Fibroblast of villous mesenchyme (primary cell): ENCODE measurements at regions not wholly inside any gene's neighbourhood (a gene's known extent, or its start where the extent isn't known, plus 50 kb on each side); places are given as distances from the start of the nearest gene placed in this dataset.
A peak's percentile ranks its signal among the peaks of the same experiment; 100 is the strongest.

Source experiments
- DNase-seq: peaks from one replicate; pipeline ENCODE4 v3.0.0-alpha.2; 2010; ENCODE audit warnings: low read depth
- H3K4me3 ChIP-seq: 2 replicates; pipeline ENCODE4 v1.5.1; 2011; ENCODE audit warnings: low read depth, mild to moderate bottlenecking, low read length
- TF ChIP-seq, protein P1 (sequence below): IDR thresholded peaks from 2 replicates; pipeline ENCODE4 v1.5.1; 2012; ENCODE audit warnings: low read depth, mild to moderate bottlenecking, low read length; ENCODE audit not compliant: insufficient read depth

DNA sequence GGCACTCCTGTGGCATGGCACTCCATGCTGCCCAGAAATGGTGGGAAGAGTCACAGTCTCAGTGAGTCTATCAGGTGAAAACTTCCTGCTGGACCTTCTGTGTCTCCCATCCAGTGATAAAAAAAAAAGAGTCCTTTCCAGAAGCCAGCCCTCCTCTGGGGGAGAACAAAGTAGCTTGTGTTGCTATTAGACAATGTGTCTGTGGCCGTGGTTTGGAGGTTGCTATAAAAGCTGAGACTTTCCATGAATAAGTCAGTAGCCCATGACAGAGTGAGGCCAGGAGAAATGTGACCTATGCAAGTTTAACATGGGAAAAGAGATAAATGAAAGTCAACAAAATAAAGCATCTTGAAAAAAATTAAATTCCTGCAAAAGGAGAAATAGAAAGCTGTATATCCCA is 250.7 kb upstream of the MON1B start:
- TF ChIP-seq, protein P1, sequence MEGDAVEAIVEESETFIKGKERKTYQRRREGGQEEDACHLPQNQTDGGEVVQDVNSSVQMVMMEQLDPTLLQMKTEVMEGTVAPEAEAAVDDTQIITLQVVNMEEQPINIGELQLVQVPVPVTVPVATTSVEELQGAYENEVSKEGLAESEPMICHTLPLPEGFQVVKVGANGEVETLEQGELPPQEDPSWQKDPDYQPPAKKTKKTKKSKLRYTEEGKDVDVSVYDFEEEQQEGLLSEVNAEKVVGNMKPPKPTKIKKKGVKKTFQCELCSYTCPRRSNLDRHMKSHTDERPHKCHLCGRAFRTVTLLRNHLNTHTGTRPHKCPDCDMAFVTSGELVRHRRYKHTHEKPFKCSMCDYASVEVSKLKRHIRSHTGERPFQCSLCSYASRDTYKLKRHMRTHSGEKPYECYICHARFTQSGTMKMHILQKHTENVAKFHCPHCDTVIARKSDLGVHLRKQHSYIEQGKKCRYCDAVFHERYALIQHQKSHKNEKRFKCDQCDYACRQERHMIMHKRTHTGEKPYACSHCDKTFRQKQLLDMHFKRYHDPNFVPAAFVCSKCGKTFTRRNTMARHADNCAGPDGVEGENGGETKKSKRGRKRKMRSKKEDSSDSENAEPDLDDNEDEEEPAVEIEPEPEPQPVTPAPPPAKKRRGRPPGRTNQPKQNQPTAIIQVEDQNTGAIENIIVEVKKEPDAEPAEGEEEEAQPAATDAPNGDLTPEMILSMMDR = no peak
- H3K4me3 ChIP-seq = no peak overlapping the region
- DNase-seq = no peak

DNA sequence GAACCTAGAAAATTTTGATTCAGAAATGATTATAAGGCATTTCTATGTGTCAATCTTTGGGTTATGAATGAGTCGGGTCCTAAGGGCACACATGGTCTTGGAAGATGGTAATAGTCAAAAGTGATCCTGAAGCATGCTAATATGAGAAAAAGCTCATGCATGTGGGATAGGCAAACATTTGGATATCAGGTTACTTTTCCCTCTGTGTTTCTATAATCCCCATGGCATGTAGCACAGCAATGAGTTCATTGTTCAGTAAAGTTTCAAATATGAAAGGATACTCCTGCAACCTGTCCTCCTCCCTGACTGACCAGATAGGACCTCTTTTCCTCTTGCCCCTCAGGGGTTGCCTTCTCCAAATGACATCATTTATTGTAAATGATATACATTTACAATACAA is 249.9 kb upstream of the MON1B start:
- DNase-seq = no peak
- H3K4me3 ChIP-seq = no peak overlapping the region
- TF ChIP-seq, protein P1 = no peak

DNA sequence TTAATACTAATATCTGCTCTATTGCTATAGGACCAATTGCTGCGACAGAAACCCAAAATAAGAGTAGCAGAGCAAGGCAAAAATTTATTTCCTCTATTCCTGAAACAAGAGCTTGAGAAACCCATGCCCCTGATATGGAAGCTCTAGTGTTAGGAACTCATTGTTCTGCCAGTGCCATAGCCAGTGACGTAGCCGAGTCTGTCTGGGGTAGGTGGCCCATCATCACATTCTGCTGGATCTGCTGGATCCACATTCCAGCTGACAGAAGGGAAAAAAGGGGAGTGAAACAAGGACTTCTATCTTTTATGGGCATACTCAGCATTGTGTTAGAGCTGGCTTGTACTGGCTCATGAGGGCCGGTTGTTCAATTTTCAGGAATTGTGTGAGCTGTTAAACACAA is 248.9 kb upstream of the MON1B start:
- TF ChIP-seq, protein P1 = no peak
- DNase-seq = no peak

DNA sequence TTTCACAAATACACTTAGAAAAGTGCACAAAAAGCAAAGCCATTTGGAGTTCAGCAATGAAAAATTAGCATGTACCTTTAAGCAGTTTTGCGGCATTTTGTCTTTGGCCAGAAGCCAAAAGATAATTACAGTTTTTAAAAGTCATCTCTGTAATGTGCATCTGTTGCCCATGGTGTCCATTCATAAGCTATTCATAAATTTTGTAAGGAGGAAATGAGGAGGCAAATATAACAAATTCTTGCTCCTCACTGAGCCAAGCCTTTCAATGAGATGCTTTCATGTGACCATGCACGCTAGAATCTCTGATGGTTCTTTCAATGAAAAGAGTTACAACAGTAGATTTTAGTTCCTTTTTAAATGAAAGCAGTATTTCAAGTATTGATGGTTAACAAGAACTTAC is 247.1 kb upstream of the MON1B start:
- no peak overlapping the region for H3K4me3 ChIP-seq
- TF ChIP-seq, protein P1 = no peak
- peak; percentile 7 for DNase-seq

More for the DNA sequence above, 248.9 kb upstream of the MON1B start:
- H3K4me3 ChIP-seq = no peak overlapping the region

DNA sequence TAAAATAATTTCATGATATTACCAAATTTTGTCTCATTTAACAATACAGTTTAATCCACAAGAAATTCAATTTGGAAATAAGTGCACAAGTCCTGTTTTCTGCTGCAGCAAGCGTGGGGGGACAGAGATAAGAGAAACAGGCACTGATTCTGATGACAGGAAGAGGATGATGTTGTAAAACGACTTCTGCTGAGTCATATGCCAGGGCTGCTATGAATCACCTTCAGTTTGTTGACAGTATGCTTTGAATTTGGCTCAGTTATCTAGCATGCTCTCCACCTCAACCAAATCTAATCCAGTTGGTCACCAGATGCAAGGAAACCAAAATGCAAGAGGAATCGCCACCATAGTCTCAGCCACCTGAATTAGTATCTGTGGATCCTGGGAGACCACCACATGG is 244.1 kb upstream of the MON1B start:
- DNase-seq = peak; percentile 78
- H3K4me3 ChIP-seq = no peak overlapping the region
- TF ChIP-seq, protein P1 = no peak

DNA sequence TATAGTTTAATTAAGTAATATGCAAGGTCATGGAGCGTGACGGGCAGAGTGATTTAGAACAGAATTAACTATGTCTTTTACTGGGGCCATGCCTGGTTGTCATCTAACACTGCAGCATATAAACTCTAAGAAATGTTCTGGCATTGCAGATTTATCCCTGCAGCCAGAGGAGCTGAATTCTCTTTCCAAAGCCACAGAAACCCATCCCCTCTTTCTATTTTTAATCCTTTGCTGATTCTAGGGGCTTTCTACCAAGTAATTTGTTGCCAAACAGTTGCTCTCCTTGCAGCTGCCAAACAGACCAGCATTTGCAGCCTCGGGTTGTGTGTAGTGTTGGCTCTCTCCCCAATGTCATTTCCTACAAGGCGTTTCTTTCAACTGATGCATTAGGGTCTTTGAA is 243.2 kb upstream of the MON1B start:
- no peak overlapping the region for H3K4me3 ChIP-seq
- no peak for DNase-seq
- TF ChIP-seq, protein P1 = no peak

DNA sequence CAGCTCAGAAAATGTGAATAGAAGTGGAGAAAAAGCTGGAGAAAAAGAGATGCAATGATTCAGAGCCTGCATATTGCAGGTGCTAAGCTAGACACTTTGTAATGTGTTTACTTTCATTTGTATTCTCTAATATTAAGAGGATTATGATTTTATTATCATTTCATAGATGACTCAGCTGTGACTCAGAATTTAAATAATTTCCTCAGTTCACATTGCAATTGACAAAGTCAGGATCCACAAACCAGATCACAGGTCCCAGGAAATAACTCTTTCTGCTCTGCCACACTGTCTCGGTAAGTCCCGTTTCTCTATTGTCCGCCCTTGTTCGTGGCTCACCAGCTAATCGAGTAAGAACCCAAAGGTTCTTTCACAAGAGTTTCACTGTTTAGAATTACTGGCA is 235.4 kb upstream of the MON1B start:
- no peak overlapping the region for H3K4me3 ChIP-seq
- TF ChIP-seq, protein P1 = no peak
- DNase-seq = no peak
